ENCODE measurements at regions not wholly inside any gene's neighbourhood (a gene's known extent, or its start where the extent isn't known, plus 50 kb on each side); places are given as distances from the start of the nearest gene placed in this dataset.

- no peaks in the 10 kb centered on the region for H3K36me3 ChIP-seq (ENCODE audit: control insufficient read depth in 1 of 2, insufficient read depth in 2 of 2, low read length in 2 of 2)
- H4K8ac ChIP-seq (ENCODE audit: low read depth, low read length) = no peak overlapping the region
- H2BK120ac ChIP-seq (ENCODE audit: insufficient read depth, low read length, poor library complexity) = no peak overlapping the region
- no peaks in the 10 kb centered on the region for H3K27me3 ChIP-seq (ENCODE audit: insufficient read depth, low read length)
- H3K79me2 ChIP-seq (ENCODE audit: control insufficient read depth, insufficient read depth, low read length, poor library complexity) = no peaks in the 10 kb centered on the region
- no peak for DNase-seq
- no peaks in the 10 kb centered on the region for H3K4me1 ChIP-seq (ENCODE audit: control insufficient read depth in 1 of 2, insufficient read depth in 2 of 2, low read length in 2 of 2)
- H2AK5ac ChIP-seq (ENCODE audit: low read length) = no peak overlapping the region
- no peak overlapping the region for H2BK5ac ChIP-seq (ENCODE audit: low read depth, low read length, poor library complexity)
- H3K27ac ChIP-seq (ENCODE audit: low read depth, low read length) = no peak overlapping the region
- H4K91ac ChIP-seq (ENCODE audit: low read depth, low read length) = no peak overlapping the region
- no peak overlapping the region for H3K18ac ChIP-seq (ENCODE audit: low read length)
- H3K14ac ChIP-seq (ENCODE audit: low read length) = no peak overlapping the region
- no peak overlapping the region for H3K4me3 ChIP-seq (ENCODE audit: low read depth, low read length)
- no peak overlapping the region for H3K4ac ChIP-seq (ENCODE audit: low read depth, low read length)
- no peak overlapping the region for H3K4me2 ChIP-seq (ENCODE audit: low read length)
- H3K9me3 ChIP-seq (ENCODE audit: insufficient read depth, low read depth, low read length) = no peaks in the 10 kb centered on the region
- no peak overlapping the region for H2AFZ ChIP-seq (ENCODE audit: insufficient read depth, low read length, poor library complexity)
- no peak overlapping the region for H3K9ac ChIP-seq (ENCODE audit: low read length)
- no peak overlapping the region for H2BK12ac ChIP-seq (ENCODE audit: low read length)
- no peak overlapping the region for H3K23ac ChIP-seq (ENCODE audit: low read length)
- no peak overlapping the region for H4K12ac ChIP-seq (ENCODE audit: low read depth, low read length)
- no peaks in the 10 kb centered on the region for H3K79me1 ChIP-seq (ENCODE audit: low read length)
- WGBS (ENCODE audit: extremely low coverage, insufficient coverage, insufficient read length) = no CpG with 5 or more reads among the region's 2 CpGs
Measured at GRCh38 chr1:84061336-84061735, 62.4 kb upstream of the TTLL7 start.

GRCh38 chr1:84060781-84061180, 61.8 kb upstream of the TTLL7 start:
- no peak overlapping the region for H4K12ac ChIP-seq (ENCODE audit: low read depth, low read length)
- H3K14ac ChIP-seq (ENCODE audit: low read length) = no peak overlapping the region
- H3K4me2 ChIP-seq (ENCODE audit: low read length) = no peak overlapping the region
- no peaks in the 10 kb centered on the region for H3K36me3 ChIP-seq (ENCODE audit: control insufficient read depth in 1 of 2, insufficient read depth in 2 of 2, low read length in 2 of 2)
- no peak overlapping the region for H2BK120ac ChIP-seq (ENCODE audit: insufficient read depth, low read length, poor library complexity)
- H2BK5ac ChIP-seq (ENCODE audit: low read depth, low read length, poor library complexity) = no peak overlapping the region
- no peak overlapping the region for H4K8ac ChIP-seq (ENCODE audit: low read depth, low read length)
- H3K4me3 ChIP-seq (ENCODE audit: low read depth, low read length) = no peak overlapping the region
- no peak for DNase-seq
- H3K9ac ChIP-seq (ENCODE audit: low read length) = no peak overlapping the region
- H3K27ac ChIP-seq (ENCODE audit: low read depth, low read length) = no peak overlapping the region
- H3K27me3 ChIP-seq (ENCODE audit: insufficient read depth, low read length) = no peaks in the 10 kb centered on the region
- H3K4ac ChIP-seq (ENCODE audit: low read depth, low read length) = no peak overlapping the region
- H2BK12ac ChIP-seq (ENCODE audit: low read length) = no peak overlapping the region
- 100% methylated on average over 1 of the region's 2 CpGs for WGBS (ENCODE audit: extremely low coverage, insufficient coverage, insufficient read length)
- no peaks in the 10 kb centered on the region for H3K9me3 ChIP-seq (ENCODE audit: insufficient read depth, low read depth, low read length)
- H2AK5ac ChIP-seq (ENCODE audit: low read length) = no peak overlapping the region
- H3K4me1 ChIP-seq (ENCODE audit: control insufficient read depth in 1 of 2, insufficient read depth in 2 of 2, low read length in 2 of 2) = no peaks in the 10 kb centered on the region
- no peak overlapping the region for H2AFZ ChIP-seq (ENCODE audit: insufficient read depth, low read length, poor library complexity)
- H3K23ac ChIP-seq (ENCODE audit: low read length) = no peak overlapping the region
- no peaks in the 10 kb centered on the region for H3K79me1 ChIP-seq (ENCODE audit: low read length)
- no peaks in the 10 kb centered on the region for H3K79me2 ChIP-seq (ENCODE audit: control insufficient read depth, insufficient read depth, low read length, poor library complexity)
- H3K18ac ChIP-seq (ENCODE audit: low read length) = no peak overlapping the region
- H4K91ac ChIP-seq (ENCODE audit: low read depth, low read length) = no peak overlapping the region

DNA sequence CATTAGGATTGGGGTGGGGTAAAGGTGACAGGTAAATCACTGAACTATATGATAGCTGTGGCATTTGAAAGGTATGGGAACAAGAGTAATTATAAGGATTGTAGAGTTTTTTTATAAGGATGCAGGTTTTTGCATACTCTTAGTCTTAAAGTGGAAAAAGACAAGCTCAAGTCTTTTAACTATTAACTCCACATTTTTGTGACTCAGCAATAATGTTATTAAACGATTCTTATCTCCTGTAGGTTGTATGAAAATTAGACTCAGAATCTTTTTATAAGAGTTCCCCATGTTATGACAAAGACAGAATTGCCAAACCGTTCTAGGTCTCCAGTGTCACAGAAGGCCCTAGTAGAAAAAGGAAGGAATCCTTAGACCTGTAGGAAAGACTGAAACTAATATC, 49.9 kb upstream of the TTLL7 start:
- no peak overlapping the region for H3K4me2 ChIP-seq (ENCODE audit: low read length)
- WGBS (ENCODE audit: extremely low coverage, insufficient coverage, insufficient read length) = no CpG with 5 or more reads among the region's 2 CpGs

More for the DNA sequence above, 49.9 kb upstream of the TTLL7 start:
- H3K79me2 ChIP-seq (ENCODE audit: control insufficient read depth, insufficient read depth, low read length, poor library complexity) = no peaks in the 10 kb centered on the region
- no peak overlapping the region for H2BK5ac ChIP-seq (ENCODE audit: low read depth, low read length, poor library complexity)
- no peak overlapping the region for H4K8ac ChIP-seq (ENCODE audit: low read depth, low read length)
- no peak overlapping the region for H3K23ac ChIP-seq (ENCODE audit: low read length)
- H2AFZ ChIP-seq (ENCODE audit: insufficient read depth, low read length, poor library complexity) = no peak overlapping the region
- H3K79me1 ChIP-seq (ENCODE audit: low read length) = no peaks in the 10 kb centered on the region
- no peak overlapping the region for H2BK120ac ChIP-seq (ENCODE audit: insufficient read depth, low read length, poor library complexity)
- H3K4ac ChIP-seq (ENCODE audit: low read depth, low read length) = no peak overlapping the region
- H4K12ac ChIP-seq (ENCODE audit: low read depth, low read length) = no peak overlapping the region
- H3K27ac ChIP-seq (ENCODE audit: low read depth, low read length) = no peak overlapping the region
- no peak overlapping the region for H3K4me3 ChIP-seq (ENCODE audit: low read depth, low read length)
- no peak for DNase-seq
- H3K9me3 ChIP-seq (ENCODE audit: insufficient read depth, low read depth, low read length) = no peaks in the 10 kb centered on the region
- no peak overlapping the region for H3K9ac ChIP-seq (ENCODE audit: low read length)
- H2BK12ac ChIP-seq (ENCODE audit: low read length) = no peak overlapping the region
- H4K91ac ChIP-seq (ENCODE audit: low read depth, low read length) = no peak overlapping the region
- no peak overlapping the region for H2AK5ac ChIP-seq (ENCODE audit: low read length)
- H3K36me3 ChIP-seq (ENCODE audit: control insufficient read depth in 1 of 2, insufficient read depth in 2 of 2, low read length in 2 of 2) = no peaks in the 10 kb centered on the region
- no peak overlapping the region for H3K14ac ChIP-seq (ENCODE audit: low read length)
- no peak overlapping the region for H3K18ac ChIP-seq (ENCODE audit: low read length)
- no peaks in the 10 kb centered on the region for H3K4me1 ChIP-seq (ENCODE audit: control insufficient read depth in 1 of 2, insufficient read depth in 2 of 2, low read length in 2 of 2)
- no peaks in the 10 kb centered on the region for H3K27me3 ChIP-seq (ENCODE audit: insufficient read depth, low read length)
